DMS 273 (cell line): ENCODE measurements at regions not wholly inside any gene's neighbourhood (a gene's known extent, or its start where the extent isn't known, plus 50 kb on each side); places are given as distances from the start of the nearest gene placed in this dataset.
A peak's percentile ranks its signal among the peaks of the same experiment; 100 is the strongest.

Experiments used
- DNase-seq: peaks from one replicate; lab custom pipeline; 2025; ENCODE audit not compliant: unreplicated experiment; lab: John Stamatoyannopoulos, UW

- no peak for DNase-seq
These were observed 253.6 kb upstream of the ANO3 start for GRCh38 chr11:26078231-26078821.

GRCh38 chr11:26084313-26084712, 247.6 kb upstream of the ANO3 start:
- no peak for DNase-seq

- DNase-seq: no peak
These were observed 245.9 kb upstream of the ANO3 start for GRCh38 chr11:26086028-26086427.

GRCh38 chr11:26087120-26087935, 244.6 kb upstream of the ANO3 start:
- no peak for DNase-seq

DNA sequence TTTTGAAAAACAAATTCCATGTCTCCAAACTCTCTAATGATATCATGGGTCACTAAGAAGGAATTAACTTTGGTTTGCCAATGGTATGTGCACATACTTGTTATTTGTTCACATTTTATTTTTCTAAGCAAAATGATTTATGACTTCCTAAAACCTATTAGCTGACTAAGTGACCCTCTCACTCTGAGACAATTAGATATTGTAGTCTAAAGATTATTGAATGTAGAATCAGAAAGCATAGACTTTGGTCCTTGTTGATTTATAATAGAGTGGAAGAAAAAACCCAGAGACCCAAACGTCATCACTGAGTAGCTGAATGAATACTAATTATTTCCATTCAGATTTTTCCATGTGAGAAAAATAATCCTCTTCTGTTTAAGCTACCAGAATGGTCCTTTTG, 243.5 kb upstream of the ANO3 start:
- no peak for DNase-seq

- no peak for DNase-seq
These were observed 241.3 kb upstream of the ANO3 start for GRCh38 chr11:26090651-26091050.

GRCh38 chr11:26093206-26093605, 238.7 kb upstream of the ANO3 start:
- DNase-seq: no peak

DNA sequence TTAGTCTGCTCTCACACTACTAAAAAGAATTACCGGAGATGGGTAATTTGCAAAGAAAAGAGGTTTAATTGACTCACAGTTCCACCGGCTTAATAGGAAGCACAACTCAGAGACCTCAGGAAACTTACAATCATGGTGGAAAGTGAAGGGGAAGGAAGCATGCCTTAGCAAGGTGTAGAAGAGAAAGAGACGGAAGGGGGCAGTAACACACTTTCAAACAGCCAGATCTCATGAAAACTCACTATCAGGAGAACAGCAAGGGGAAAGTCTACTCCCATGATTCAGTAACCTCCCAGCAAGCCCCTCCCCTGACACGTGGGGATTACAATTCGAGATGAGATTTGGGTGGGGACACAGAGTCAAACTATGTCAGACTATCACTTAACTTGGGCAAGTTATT, 236.6 kb upstream of the ANO3 start:
- DNase-seq: no peak

DNA sequence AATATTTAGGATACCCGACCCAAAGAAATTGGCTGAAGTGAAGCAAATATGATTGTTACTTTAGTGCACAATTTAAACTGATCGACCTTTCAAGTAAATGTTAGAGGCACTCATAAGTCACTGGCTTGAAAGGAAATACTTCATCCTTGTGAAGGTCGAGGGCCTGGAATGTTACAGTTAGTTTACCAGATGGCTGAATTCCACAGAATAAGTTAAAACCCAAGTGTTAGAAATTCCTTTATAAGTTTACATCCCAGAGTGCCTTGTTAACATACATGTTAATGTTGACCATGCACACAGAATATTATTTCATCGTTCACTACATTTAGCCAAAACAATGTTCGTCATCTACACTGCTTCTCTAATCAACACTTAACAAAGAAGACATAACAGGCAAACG, 235.5 kb upstream of the ANO3 start:
- no peak for DNase-seq

- DNase-seq: no peak
These were observed 229.6 kb upstream of the ANO3 start for GRCh38 chr11:26102325-26102724.

- DNase-seq: no peak
These were observed 226.0 kb upstream of the ANO3 start for GRCh38 chr11:26105762-26106423.

DNA sequence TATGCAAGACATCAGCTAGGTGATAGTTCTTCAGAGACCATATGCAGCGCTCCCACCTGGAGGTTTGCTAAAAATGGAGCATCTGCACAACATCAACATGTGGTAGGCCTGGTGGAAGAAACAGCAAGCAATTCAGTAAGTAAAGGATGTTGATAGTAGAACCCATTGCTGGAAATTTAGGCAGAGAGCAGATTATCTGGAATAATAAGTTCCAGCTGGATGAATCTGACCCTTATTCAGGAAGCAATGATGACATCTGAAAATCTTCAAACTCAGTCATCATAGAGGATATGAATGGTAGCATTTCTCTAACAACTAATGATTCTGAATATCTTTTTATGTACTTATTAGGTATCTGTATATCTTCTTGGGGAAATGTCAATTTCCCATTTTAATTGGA, 225.2 kb upstream of the ANO3 start:
- no peak for DNase-seq

DNA sequence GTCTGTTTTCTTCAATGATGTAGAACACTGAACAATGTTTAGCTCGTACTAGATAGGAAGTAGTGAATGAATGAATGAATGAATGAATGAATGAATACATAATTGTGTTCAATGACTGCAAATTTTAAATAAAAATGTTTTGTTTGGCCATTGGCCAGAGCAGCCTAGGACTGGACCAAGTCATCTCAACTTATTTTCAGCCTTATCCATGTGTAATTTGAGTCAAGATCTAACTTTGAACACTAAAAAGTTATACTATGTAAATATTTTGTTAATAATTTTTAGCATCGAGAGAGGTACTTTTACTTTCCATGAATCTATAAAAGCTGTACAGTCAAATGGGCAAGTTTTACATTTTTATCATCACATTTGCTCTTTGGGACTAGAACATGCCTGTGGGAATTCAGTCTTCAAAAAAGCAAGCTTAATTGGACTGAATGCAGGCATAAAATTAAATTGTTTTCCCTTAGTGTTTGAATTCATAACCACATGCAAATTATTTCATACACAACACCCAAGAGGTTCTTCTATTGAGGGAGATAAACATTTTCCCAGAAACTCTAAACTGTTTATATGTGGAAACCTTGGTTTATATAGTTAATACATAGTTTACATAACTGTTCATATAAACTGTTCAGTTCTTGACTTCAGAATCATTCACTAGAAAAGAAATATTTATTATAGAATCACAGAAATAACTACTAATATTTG, 222.1 kb upstream of the ANO3 start:
- no peak for DNase-seq

DNA sequence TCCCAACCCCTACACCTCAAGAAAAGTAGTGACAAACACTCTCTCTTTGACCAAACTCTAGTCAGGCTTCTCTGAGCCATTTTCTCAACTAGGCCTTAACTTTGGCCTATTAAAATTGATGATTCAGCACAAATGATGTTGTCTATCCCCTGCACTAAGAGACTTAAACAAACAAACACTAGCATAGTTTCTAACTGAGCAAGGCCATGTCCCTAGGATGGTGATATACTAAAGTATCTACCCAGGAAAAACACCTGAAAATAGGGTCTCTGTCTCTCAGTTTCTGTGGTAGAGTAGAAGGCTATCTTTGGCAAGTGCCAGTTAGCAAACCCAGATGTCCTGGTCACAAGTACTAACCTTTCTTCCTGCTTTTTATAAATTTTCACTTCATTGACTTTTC, 219.7 kb upstream of the ANO3 start:
- no peak for DNase-seq

DNA sequence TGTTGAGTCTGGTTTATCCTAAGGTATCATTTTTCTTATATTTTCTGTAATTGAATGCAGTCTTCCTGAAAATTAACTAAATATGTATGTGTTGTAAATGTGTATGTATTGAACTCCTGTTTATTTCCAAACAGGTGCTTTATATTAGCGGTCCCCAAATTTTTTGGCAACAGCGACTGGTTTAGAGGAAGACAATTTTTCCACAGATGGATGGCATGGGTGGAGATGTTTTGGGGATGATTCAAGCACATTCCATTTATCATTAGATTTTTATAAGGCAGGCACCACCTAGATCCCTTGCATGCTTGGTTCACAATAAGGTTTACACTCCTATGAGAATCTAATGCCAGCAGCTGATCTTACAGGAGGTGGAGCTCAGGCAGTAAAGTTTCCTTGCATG, 210.5 kb upstream of the ANO3 start:
- no peak for DNase-seq

DNA sequence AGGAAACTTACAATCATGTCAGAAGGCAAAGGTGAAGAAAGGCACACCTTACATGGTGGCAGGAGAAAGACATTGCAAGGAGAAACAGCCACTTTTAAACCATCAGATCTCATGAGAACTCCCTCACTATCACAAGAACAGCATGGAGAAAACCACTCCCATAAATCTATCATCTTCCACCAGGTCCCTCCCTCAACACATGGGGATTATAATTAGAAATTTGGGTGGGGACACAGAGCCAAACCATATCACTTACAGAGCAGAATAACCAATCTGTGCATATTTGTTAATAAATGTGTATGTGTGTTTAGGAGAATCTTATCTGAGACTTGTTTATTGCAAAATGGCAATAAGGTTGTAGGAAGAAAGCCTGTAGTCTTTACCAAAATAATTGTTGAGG, 205.2 kb upstream of the ANO3 start:
- no peak for DNase-seq

DNA sequence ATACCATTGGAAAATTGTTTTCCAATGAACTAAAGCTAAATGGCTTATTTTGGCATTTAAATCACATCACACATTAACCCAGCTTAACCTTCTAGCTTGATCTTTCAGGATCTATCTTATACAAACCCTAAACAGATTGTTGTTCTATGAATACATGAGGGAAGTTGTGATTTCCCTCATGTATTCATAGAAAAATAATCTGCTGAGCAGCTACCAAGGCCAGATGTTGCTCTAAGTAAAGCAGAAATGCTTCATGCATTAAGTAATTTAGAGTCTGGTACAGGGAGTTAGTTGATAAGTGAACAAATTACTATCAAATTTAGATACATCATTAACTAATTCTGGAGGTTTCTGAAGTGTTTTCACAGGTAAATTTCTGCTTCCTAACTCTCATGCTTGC, 204.6 kb upstream of the ANO3 start:
- no peak for DNase-seq

- no peak for DNase-seq
These were observed 200.5 kb upstream of the ANO3 start for GRCh38 chr11:26131406-26131805.

- no peak for DNase-seq
These were observed 197.9 kb upstream of the ANO3 start for GRCh38 chr11:26134053-26134452.

- DNase-seq: peak; percentile 43
These were observed 197.2 kb upstream of the ANO3 start for GRCh38 chr11:26134481-26135355.

DNA sequence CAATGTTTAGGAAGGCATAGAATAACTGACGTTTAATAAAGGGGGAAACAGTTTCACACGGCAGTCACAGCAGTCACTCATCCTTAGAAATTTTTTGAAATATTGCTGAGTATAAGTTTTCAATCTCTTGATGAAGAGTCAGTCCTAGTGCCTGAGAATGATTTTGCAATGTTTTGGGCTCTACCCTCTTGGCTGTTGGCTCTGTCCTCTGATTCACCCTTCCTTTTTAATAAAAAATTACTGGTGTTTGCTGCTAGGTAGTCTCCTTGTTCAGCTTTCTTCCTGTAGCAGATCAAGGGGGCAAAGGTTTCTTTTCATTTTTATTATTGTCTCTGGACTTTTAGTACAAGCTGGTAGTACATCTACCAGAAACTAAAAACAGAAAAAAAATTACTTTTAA, 194.3 kb upstream of the ANO3 start:
- no peak for DNase-seq
